Kidney epithelial cell (primary cell): ENCODE measurements at regions not wholly inside any gene's neighbourhood (a gene's known extent, or its start where the extent isn't known, plus 50 kb on each side); places are given as distances from the start of the nearest gene placed in this dataset.

Experiments used
- DNase-seq: peaks from one replicate; pipeline ENCODE4 v3.0.0-alpha.2; 2010; ENCODE audit warnings: low read depth
- H3K27me3 ChIP-seq: 2 replicates; pipeline ENCODE4 v1.6.0; 2011; ENCODE audit warnings: low read length; ENCODE audit not compliant: control insufficient read depth, insufficient read depth
- H3K36me3 ChIP-seq: 2 replicates; pipeline ENCODE4 v1.5.1; 2011; ENCODE audit warnings: low read length; ENCODE audit not compliant: control insufficient read depth, insufficient read depth
- H3K4me3 ChIP-seq: 2 replicates; pipeline ENCODE4 v1.5.1; 2011; ENCODE audit warnings: low read depth, mild to moderate bottlenecking, control low read depth, low read length
- CTCF ChIP-seq: IDR thresholded peaks from 2 replicates; pipeline ENCODE4 v1.5.1; 2011; ENCODE audit warnings: mild to moderate bottlenecking, moderate library complexity, low read length, control low read depth, inconsistent platforms; ENCODE audit not compliant: insufficient read depth, poor library complexity, severe bottlenecking

- Histone ChIP-seq H3K4me3 (no peak overlapping the region), H3K27me3 (no peaks in the 10 kb centered on the region), H3K36me3 (no peaks in the 10 kb centered on the region)
- no peak for DNase-seq
- TF ChIP-seq CTCF: no peak
These were observed 256.6 kb upstream of the NDST3 start for GRCh38 chr4:117777721-117778120.

- H3K27me3 ChIP-seq: no peaks in the 10 kb centered on the region
- DNase-seq: peak; percentile 12
- TF ChIP-seq CTCF: no peak
- no peaks in the 10 kb centered on the region for H3K36me3 ChIP-seq
- no peak overlapping the region for H3K4me3 ChIP-seq
These were observed 250.6 kb upstream of the NDST3 start for GRCh38 chr4:117783716-117784115.

- H3K36me3 ChIP-seq: no peaks in the 10 kb centered on the region
- no peak overlapping the region for H3K4me3 ChIP-seq
- no peak for TF ChIP-seq CTCF
- H3K27me3 ChIP-seq: no peaks in the 10 kb centered on the region
- DNase-seq: no peak
These were observed 250.0 kb upstream of the NDST3 start for GRCh38 chr4:117784266-117784665.

- DNase-seq: no peak
- H3K27me3 ChIP-seq: no peaks in the 10 kb centered on the region
- no peaks in the 10 kb centered on the region for H3K36me3 ChIP-seq
- no peak overlapping the region for H3K4me3 ChIP-seq
- no peak for TF ChIP-seq CTCF
These were observed 247.7 kb upstream of the NDST3 start for GRCh38 chr4:117786566-117786965.

GRCh38 chr4:117793845-117794480 lies 240.3 kb upstream of the NDST3 start:
- no peak for DNase-seq
- no peak overlapping the region for H3K4me3 ChIP-seq
- TF ChIP-seq CTCF: no peak
- H3K36me3 ChIP-seq: no peaks in the 10 kb centered on the region
- no peaks in the 10 kb centered on the region for H3K27me3 ChIP-seq

GRCh38 chr4:117796677-117797076 lies 237.6 kb upstream of the NDST3 start:
- no peak for TF ChIP-seq CTCF
- Histone ChIP-seq H3K27me3 (no peaks in the 10 kb centered on the region), H3K4me3 (no peak overlapping the region), H3K36me3 (no peaks in the 10 kb centered on the region)
- no peak for DNase-seq
